GM23338 (cell line): ENCODE measurements at regions not wholly inside any gene's neighbourhood (a gene's known extent, or its start where the extent isn't known, plus 50 kb on each side); places are given as distances from the start of the nearest gene placed in this dataset.

ENCODE experiments used
- ATAC-seq: fragments of 200-7000 bp; cut with Tn5 transposase; 3 replicates; pipeline ENCODE4 v1.9.1; 2020
- DNase-seq: peaks from one replicate; pipeline ENCODE4 v3.0.0-alpha.2; 2015; ENCODE audit warnings: low spot score
- H2AFZ ChIP-seq: fragments of 200-600 bp; sonication (generic); 2 replicates; pipeline ENCODE4 v1.8.0; 2016; ENCODE audit warnings: antibody characterized with exemption, mild to moderate bottlenecking, moderate library complexity
- H3F3A ChIP-seq: fragments of 200-600 bp; sonication (generic); replicated peaks from 2 replicates; pipeline ENCODE4 v1.8.0; 2017; ENCODE audit warnings: antibody characterized with exemption, mixed run types, low read depth
- H3K27ac ChIP-seq: fragments of 200-600 bp; sonication (generic); 2 replicates; pipeline ENCODE4 v1.6.1; 2016; ENCODE audit warnings: low read depth
- H3K27me3 ChIP-seq: fragments of 200-600 bp; sonication (generic); 2 replicates; pipeline ENCODE4 v1.8.0; 2016; ENCODE audit warnings: mild to moderate bottlenecking, mixed run types, moderate library complexity; ENCODE audit not compliant: insufficient read depth
- H3K36me3 ChIP-seq: fragments of 200-600 bp; sonication (generic); 2 replicates; pipeline ENCODE4 v1.8.0; 2016; ENCODE audit warnings: mild to moderate bottlenecking; ENCODE audit not compliant: insufficient read depth
- H3K4me1 ChIP-seq: fragments of 200-600 bp; sonication (generic); 2 replicates; pipeline ENCODE4 v1.8.0; 2016; ENCODE audit warnings: mild to moderate bottlenecking, moderate library complexity; ENCODE audit not compliant: insufficient read depth
- H3K4me2 ChIP-seq: fragments of 200-600 bp; sonication (generic); 2 replicates; pipeline ENCODE4 v1.7.1; 2017; ENCODE audit warnings: mixed run types
- H3K4me3 ChIP-seq: fragments of 200-600 bp; sonication (generic); 2 replicates; pipeline ENCODE4 v1.6.1; 2016; ENCODE audit warnings: mixed run types
- H3K79me2 ChIP-seq: fragments of 200-600 bp; sonication (generic); replicated peaks from 2 replicates; pipeline ENCODE4 v1.8.0; 2017; ENCODE audit warnings: mild to moderate bottlenecking; ENCODE audit not compliant: insufficient read depth
- H3K9me2 ChIP-seq: fragments of 200-600 bp; sonication (generic); 2 replicates; pipeline ENCODE4 v1.8.0; 2017; ENCODE audit not compliant: insufficient read depth
- H4K20me1 ChIP-seq: fragments of 200-600 bp; sonication (generic); replicated peaks from 2 replicates; pipeline ENCODE4 v1.8.0; 2017; ENCODE audit warnings: mild to moderate bottlenecking; ENCODE audit not compliant: insufficient read depth
- H3K27ac Mint-ChIP-seq: 2 replicates; pipeline ENCODE4 v1.8.0; 2020; ENCODE audit warnings: inconsistent platforms, mild to moderate bottlenecking, moderate library complexity, mixed read lengths
- H3K27me3 Mint-ChIP-seq: 3 replicates; pipeline ENCODE4 v1.8.0; 2022; ENCODE audit warnings: low read depth, mild to moderate bottlenecking, moderate library complexity, mixed read lengths, inconsistent platforms; ENCODE audit not compliant: insufficient read depth, poor library complexity
- H3K36me3 Mint-ChIP-seq: 3 replicates; pipeline ENCODE4 v1.8.0; 2021; ENCODE audit warnings: low read depth, mild to moderate bottlenecking, inconsistent platforms, moderate library complexity, mixed read lengths
- H3K4me1 Mint-ChIP-seq: 3 replicates; pipeline ENCODE4 v1.8.0; 2020; ENCODE audit warnings: mild to moderate bottlenecking, inconsistent platforms, mixed read lengths
- H3K4me3 Mint-ChIP-seq: 3 replicates; pipeline ENCODE4 v1.8.0; 2021; ENCODE audit warnings: moderate library complexity, mild to moderate bottlenecking, inconsistent platforms, mixed read lengths
- H3K9me3 Mint-ChIP-seq: 3 replicates; pipeline ENCODE4 v1.8.0; 2020; ENCODE audit warnings: moderate library complexity, mild to moderate bottlenecking, inconsistent platforms, mixed read lengths
- CREB1 ChIP-seq: fragments of 250-450 bp; sonication (Bioruptor Pico); IDR thresholded peaks from 2 replicates; pipeline ENCODE4 v1.5.0; 2020; ENCODE audit warnings: low read depth, mild to moderate bottlenecking, moderate library complexity
- CTCF ChIP-seq, 2 experiments: fragments of 200-600 bp in 1 of 2; sonication (generic) in 1 of 2; conservative IDR thresholded peaks; 2 replicates each; pipeline versions ENCODE4 v1.5.1 to v1.6.1; 2016 to 2017; ENCODE audit warnings: antibody characterized with exemption in 2 of 2, low read depth in 2 of 2, mild to moderate bottlenecking in 2 of 2, moderate library complexity in 1 of 2
- ETS1 ChIP-seq: IDR thresholded peaks from 2 replicates; pipeline ENCODE4 v1.6.1; 2016; ENCODE audit warnings: antibody characterized with exemption
- POLR2AphosphoS5 ChIP-seq: IDR thresholded peaks from 2 replicates; pipeline ENCODE4 v1.6.1; 2016; ENCODE audit warnings: antibody characterized with exemption, low read depth
- REST ChIP-seq: IDR thresholded peaks from one replicate; pipeline ENCODE4 v1.6.1; 2018; ENCODE audit warnings: antibody characterized with exemption; ENCODE audit not compliant: unreplicated experiment
- STAT1 ChIP-seq: IDR thresholded peaks from one replicate; pipeline ENCODE4 v1.6.1; 2016; ENCODE audit warnings: antibody characterized with exemption; ENCODE audit not compliant: unreplicated experiment
- ZNF114 ChIP-seq: fragments of 250-450 bp; sonication (Bioruptor Pico); IDR thresholded peaks from 2 replicates; pipeline ENCODE4 v1.5.0; 2020; ENCODE audit warnings: mild to moderate bottlenecking, moderate library complexity
- ZNF331 ChIP-seq: fragments of 250-450 bp; sonication (Bioruptor Pico); IDR thresholded peaks from 2 replicates; pipeline ENCODE4 v1.5.0; 2020; ENCODE audit warnings: low read depth, mild to moderate bottlenecking, moderate library complexity

GRCh38 chr9:82334286-82334685 lies 345.7 kb downstream of the SPATA31D1 start (continued):
- TF ChIP-seq REST (no peak), CTCF (conservative IDR thresholded peaks at IDR 0.05; ENCODE audit: low read depth in 2 of 2) (no peak), STAT1 (no peak), ZNF331 (CRISPR knock-in tag) (no peak)

- no peak overlapping the region for H3K27ac Mint-ChIP-seq
- peaks cover 5% of the 10 kb centered on the region; the same call in 1 of the 3 replicates for H3K4me1 Mint-ChIP-seq
- H3K4me3 ChIP-seq, result no peak overlapping the region
- H2AFZ ChIP-seq, result no peak overlapping the region
- H3F3A ChIP-seq, result no peaks in the 10 kb centered on the region
- H3K27me3 ChIP-seq, result no peaks in the 10 kb centered on the region
- no peak for ATAC-seq
- no peak overlapping the region for H3K4me2 ChIP-seq
- H3K27ac ChIP-seq, result no peak overlapping the region
- DNase-seq, result no peak
- H3K4me3 Mint-ChIP-seq, result no peak overlapping the region
- TF ChIP-seq CREB1 (no peak), POLR2AphosphoS5 (no peak), ZNF331 (CRISPR knock-in tag) (no peak)
- H3K79me2 ChIP-seq, result no peaks in the 10 kb centered on the region
- H3K9me3 Mint-ChIP-seq, result no peaks in the 10 kb centered on the region
- H3K36me3 ChIP-seq, result no peaks in the 10 kb centered on the region
- H3K9me2 ChIP-seq, result peaks cover 6% of the 10 kb centered on the region; the same call in 1 of the 2 replicates
- no peaks in the 10 kb centered on the region for H3K4me1 ChIP-seq
- H4K20me1 ChIP-seq, result no peaks in the 10 kb centered on the region
- H3K27me3 Mint-ChIP-seq, result peaks cover 2% of the 10 kb centered on the region
- no peaks in the 10 kb centered on the region for H3K36me3 Mint-ChIP-seq
Measured at GRCh38 chr9:82337351-82337750, 348.8 kb downstream of the SPATA31D1 start.

GRCh38 chr9:82342046-82342445 lies 353.5 kb downstream of the SPATA31D1 start:
- no peak overlapping the region for H3K4me3 ChIP-seq
- no peak overlapping the region for H2AFZ ChIP-seq
- peaks cover 9% of the 10 kb centered on the region; the same call in 1 of the 2 replicates for H3K9me2 ChIP-seq
- Mint-ChIP-seq H3K9me3 (peaks cover 27% of the 10 kb centered on the region), H3K27ac (no peak overlapping the region), H3K36me3 (peaks cover 22% of the 10 kb centered on the region), H3K4me3 (no peak overlapping the region), H3K27me3 (peaks cover 4% of the 10 kb centered on the region), H3K4me1 (peaks cover 3% of the 10 kb centered on the region; the same call in 1 of the 3 replicates)
- no peaks in the 10 kb centered on the region for H3K4me1 ChIP-seq
- no peaks in the 10 kb centered on the region for H4K20me1 ChIP-seq
- H3F3A ChIP-seq, result no peaks in the 10 kb centered on the region
- H3K27me3 ChIP-seq, result no peaks in the 10 kb centered on the region
- no peak overlapping the region for H3K4me2 ChIP-seq
- DNase-seq (no peak), ATAC-seq (no peak)
- no peak overlapping the region for H3K27ac ChIP-seq
- H3K79me2 ChIP-seq, result no peaks in the 10 kb centered on the region
- no peaks in the 10 kb centered on the region for H3K36me3 ChIP-seq
- TF ChIP-seq ETS1 (no peak), REST (no peak), ZNF114 (CRISPR knock-in tag) (no peak)
